Suppressor macrophage treated with lipopolysaccharide for 4 hours (primary cell): ENCODE measurements at regions not wholly inside any gene's neighbourhood (a gene's known extent, or its start where the extent isn't known, plus 50 kb on each side); places are given as distances from the start of the nearest gene placed in this dataset.
"Not testable (repeated sequence)": the region's sequence is repeated elsewhere in the genome, so short reads cannot be mapped to it uniquely, and the experiment has no call there.

Source experiments
- DNase-seq: peaks from one replicate; pipeline ENCODE4 v3.0.0-alpha.2; 2020

- DNase-seq, result no peak
Measured at GRCh38 chrX:121733514-121733913, 686.1 kb downstream of the GLUD2 start.

DNA sequence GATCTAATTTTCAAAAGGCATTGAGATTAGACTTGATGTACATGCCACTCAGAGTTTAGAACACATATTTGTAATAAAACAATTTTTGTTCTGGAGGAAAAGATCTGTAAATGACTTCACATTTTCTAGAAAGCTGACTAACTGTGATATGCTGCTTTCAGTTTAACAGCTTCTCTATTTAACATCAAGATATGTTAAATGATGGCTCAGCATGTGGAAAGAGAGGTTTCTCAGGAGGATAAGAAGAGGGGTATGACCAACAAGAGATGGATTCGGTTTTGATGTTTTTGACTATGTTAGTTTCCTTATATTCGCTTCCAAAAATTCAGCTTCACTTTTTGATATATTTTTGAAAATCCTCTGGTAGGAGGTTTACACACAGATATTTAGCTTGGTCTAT is 698.7 kb downstream of the GLUD2 start:
- DNase-seq, result no peak

GRCh38 chrX:121753602-121754001 is 706.2 kb downstream of the GLUD2 start:
- DNase-seq, result not testable (repeated sequence)

- no peak for DNase-seq
Measured at GRCh38 chrX:121754301-121754700, 706.9 kb downstream of the GLUD2 start.

GRCh38 chrX:121755541-121755940 is 708.1 kb downstream of the GLUD2 start:
- DNase-seq, result no peak

DNA sequence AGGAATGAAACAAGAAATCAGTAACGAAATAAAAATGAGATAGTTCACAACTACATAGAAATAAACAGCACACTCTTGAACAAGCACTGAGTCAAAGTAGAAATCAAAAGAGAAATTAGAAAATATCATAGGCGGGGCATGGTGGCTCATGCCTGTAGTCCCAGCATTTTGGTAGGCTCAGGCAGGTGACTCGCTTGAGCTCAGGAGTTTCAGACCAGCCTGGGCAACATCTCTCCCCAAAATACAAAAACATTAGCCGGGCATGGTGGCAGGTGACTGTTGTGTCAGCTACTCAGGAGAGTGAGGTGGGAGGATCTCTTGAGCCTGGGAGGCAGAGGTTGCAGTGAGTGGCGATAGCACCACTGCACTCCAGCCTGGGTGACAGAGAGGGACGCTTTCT is 714.4 kb downstream of the GLUD2 start:
- no peak for DNase-seq

GRCh38 chrX:121763671-121764070 is 716.3 kb downstream of the GLUD2 start:
- no peak for DNase-seq

DNA sequence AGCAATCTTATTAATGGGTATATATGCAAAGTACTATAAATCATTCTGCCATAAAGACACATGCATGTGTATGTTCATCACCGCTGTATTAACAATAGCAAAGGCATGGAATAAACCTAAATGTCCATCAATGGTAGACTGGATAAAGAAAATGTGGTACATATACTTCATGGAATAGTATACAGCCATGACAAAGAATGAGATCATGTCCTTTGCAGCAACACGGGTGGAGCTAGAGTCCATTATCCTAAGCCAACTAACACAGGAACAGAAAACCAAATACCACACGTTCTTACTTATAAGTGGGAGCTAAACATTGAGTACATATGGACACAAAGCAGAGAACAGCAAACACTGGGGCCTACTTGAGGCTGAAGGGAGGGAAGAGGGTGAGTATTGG is 720.8 kb downstream of the GLUD2 start:
- not testable (repeated sequence) for DNase-seq

GRCh38 chrX:121781991-121782390 is 734.6 kb downstream of the GLUD2 start:
- no peak for DNase-seq

DNA sequence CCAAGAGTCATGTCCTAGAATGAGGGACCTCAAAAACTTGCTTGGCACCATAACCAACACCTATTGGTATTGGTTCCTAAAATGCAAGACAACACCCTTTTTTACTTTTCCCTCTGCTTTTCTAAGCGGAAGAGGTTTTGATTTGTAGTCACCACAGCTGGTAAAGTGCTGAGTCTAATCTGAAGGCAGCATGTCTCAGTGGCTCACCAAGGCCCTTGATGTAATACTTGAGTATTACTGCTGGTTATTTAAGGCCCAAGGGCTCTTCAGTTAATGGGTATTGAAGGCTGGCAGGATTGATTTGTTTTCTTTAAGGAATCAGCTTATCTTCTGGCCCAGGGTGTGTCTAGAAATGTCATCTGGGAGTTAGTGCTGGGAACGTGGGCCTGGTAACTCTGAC is 735.1 kb downstream of the GLUD2 start:
- DNase-seq, result no peak

DNA sequence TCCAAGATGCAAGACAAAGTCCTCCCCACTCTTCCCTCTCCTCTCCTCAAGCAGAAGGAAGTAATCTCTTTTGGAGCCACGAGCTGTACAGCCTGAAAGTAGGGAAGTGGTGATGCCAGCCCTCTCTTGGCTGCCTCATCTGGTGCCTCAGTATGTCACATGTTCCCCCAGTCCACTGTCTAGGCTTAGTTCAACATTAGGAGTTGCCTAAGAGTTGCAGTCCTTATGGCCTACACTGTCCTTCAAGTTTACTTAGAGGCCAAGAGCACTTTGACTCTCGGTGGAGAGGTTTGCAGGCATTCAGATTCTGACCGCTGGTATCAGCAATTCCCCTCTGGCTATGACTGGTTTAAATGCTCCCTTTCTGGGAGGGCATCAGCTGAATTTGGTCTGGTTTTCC is 735.6 kb downstream of the GLUD2 start:
- no peak for DNase-seq

- DNase-seq, result no peak
Measured at GRCh38 chrX:121802881-121803412, 755.5 kb downstream of the GLUD2 start.

- DNase-seq, result no peak
Measured at GRCh38 chrX:121823406-121823805, 776.0 kb downstream of the GLUD2 start.

- no peak for DNase-seq
Measured at GRCh38 chrX:121831601-121832000, 784.2 kb downstream of the GLUD2 start.

GRCh38 chrX:121832446-121832845 is 785.0 kb downstream of the GLUD2 start:
- no peak for DNase-seq

DNA sequence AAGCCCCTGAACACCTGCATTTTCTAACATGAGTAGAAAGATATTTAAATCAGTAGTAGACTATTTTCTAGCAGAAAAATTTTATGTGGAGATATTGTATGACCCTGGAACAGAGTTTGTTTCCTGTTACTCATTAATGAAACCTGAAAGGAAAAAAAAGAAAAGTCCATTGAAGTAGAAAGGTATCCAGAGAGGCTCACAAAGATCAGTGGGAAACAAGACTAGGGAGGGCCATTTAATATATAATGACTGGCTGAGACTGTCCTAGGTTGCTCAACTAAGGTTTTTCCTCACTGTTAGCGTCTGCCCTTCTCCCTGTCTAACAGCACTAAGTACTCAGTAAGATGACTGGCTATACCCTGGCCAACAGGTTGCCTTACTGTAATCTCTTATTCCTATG is 788.6 kb downstream of the GLUD2 start:
- no peak for DNase-seq

- DNase-seq, result no peak
Measured at GRCh38 chrX:121851033-121851432, 803.6 kb downstream of the GLUD2 start.

DNA sequence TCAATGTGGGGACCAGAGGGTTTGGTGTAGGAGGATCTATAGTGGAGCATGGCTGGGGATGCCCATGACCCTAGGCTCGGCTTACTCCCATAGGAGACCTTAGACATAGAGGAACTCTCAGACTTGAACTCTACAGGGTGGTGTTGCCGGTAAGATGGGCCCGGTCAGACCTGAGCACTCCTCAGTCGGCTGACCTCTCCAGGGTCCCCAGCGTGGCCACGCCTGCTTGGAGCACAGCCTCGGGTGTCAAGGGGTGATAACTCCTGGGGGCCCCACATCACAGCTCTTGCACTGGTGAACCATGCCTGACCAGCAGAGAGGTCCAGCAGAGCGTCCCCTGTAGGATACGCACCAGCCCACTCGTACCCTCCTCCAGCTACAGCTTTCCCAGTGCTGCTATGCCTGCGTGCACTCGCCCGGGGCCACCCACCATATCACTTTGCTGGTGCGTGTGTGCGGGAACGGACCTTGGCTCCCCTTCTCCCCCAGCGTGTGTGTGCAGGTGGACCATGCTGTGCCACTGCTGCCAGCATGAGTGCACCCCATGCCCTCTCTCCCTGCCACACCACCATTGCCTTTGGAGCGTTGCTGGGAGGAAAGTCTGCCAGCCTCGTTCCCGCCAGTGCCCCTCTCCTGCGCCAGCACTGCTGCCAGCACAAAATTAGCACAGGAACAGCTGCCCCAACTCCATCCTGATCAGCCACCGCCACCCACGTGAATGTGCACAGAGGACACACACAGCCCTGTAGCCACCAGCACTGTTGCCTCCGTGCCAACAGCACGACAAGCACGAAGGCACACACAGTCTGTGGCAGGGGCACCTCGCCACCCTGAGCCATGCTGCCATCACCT is 806.6 kb downstream of the GLUD2 start:
- no peak for DNase-seq

- no peak for DNase-seq
Measured at GRCh38 chrX:121854614-121854911, 807.2 kb downstream of the GLUD2 start.

DNA sequence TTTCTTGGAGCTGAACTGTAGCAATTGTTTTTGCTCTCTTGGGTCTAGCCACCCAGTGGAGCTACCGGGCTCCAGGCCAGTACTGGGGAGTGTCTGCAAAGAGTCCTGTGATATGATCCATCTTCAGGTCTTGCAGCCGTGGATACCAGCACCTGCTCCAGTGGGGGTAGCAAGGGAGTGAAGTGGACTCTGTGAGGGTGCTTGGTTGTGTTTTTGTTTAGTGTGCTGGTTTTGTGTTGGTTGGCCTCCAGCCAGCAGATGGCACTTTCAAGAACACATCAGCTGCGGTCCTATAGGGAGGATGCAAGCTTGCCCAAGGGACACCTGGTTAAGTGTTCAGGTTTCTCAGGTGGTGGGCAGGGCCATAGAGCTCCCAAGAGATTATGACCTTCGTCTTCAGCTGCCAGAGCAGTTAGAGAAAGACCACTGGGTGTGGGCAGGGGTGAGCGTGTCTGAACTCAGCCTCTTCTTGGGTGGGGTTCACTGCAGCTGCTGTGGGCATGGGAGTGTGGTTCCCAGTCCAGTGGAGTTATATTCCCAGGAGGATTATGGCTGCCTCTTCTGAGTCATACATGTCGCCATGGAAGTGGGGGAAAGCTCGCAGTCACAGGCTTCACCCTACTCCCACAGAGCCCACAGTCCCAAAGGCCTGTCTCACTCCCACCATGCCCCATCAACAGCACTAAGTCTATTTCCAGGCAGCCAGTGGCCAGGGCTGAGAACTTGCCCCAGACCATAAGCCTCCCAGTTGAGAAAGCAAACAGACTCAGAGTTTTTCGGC is 811.6 kb downstream of the GLUD2 start:
- DNase-seq, result no peak

- DNase-seq, result no peak
Measured at GRCh38 chrX:121863976-121864375, 816.6 kb downstream of the GLUD2 start.

DNA sequence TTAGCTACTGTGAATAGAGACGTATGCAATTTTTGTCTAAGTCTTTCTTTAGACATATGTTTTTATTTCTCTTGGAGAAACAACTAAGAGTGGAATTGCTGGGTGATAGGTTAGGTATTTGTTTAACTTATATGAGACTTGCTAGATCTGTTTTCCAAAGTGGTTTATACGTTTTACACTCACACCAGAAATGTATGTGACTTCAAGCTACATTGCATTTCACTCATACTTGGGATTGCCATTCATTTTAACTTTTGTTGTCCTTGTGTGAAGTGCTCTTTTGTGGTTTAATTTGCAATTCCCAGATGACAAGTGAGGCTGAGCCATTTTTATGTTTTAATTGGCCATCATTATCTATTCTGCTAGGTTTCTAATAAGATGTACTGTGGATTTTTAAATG is 817.2 kb downstream of the GLUD2 start:
- DNase-seq, result no peak

DNA sequence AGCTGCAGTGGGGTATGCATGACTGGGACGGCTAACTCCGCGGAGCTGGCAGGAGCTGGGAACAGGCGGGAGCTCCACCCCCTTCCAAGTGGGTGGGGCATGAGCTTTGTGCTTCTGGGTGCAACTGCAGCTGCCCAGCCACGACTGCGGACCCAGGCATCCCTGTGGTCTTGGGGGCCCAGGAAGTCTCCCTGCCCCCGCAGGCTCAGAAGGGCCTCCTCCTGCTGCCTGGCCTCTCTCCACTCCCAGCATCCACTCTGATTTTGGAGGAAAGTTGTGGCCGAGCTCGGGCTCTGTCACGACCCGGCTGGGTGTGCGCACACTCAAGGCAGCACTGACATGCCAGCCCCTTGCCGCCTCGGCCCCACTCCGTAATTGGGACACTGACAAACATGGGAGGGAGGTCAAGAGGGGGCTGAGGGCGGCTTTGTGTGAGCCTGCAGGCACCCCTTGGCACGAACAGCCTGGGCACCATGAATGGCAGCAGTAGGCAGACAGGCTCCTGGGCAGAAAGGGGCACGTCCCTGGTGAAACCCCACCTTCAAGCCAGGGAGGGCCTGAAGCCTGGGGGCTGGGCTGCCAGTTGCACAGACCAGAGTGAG is 822.6 kb downstream of the GLUD2 start:
- no peak for DNase-seq

DNA sequence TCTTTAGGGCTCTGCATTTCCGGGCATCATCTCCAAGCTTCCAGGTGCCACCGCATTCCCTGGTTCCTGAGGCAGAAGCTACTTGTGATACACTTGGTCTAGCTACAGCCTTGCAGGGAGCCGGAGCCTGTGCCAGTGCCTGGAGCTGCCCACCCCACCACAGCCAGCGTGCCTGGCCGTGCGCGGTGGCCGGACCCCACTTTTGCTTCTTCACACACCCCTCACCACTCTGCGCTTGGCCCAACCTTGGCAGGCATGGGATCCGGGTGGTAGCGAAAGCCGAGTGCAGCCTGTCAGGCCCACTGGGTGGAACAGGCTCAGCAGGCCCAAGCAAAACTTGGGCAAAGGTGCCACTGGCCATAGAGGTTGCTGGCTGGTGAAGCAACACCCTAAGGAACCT is 823.7 kb downstream of the GLUD2 start:
- DNase-seq, result no peak
